ENCODE measurements at regions not wholly inside any gene's neighbourhood (a gene's known extent, or its start where the extent isn't known, plus 50 kb on each side); places are given as distances from the start of the nearest gene placed in this dataset.

- H3K36me3 ChIP-seq: no peaks in the 10 kb centered on the region
- DNase-seq: no peak
These were observed 373.2 kb upstream of the ACTBL2 start for GRCh38 chr5:57855831-57856230.

DNA sequence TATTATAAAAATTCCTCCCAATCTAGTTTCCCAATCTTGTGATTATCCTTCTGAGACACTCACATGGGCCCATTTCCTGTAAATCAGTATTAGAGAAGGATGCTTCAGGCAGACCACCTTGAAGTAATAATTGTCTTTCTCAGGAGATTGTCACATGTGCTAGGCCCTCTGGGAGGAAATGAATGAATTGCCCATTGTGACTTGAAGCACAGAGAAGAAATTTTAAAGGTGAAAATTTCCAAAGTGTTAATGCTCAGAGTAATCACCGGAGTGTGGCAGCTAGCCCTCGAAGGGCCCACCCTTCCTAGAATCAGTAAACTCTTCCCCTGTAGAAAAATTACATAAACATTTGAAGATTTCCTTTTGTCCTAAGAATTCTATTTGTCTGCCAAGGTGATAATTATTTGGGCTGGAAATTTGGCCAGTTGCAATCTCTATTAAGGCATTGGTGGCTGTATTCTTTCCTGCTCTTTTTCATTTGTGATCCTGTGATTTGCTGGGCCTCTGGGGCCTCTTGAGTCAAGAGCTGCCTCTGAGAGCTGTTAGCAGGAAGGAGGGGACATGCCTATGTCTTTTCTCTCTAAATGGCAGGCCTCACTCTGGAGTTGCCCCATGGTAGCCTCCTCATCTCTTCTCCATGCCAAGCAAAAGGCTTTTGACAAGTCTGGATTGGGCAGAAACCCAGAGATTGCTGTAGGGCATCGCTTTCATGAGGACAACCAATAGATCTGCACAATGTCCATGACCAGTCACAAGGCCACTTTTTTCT is 371.5 kb upstream of the ACTBL2 start:
- no peaks in the 10 kb centered on the region for H3K4me1 ChIP-seq
- H3K4me3 ChIP-seq: no peak overlapping the region
- TF ChIP-seq POLR2A (IDR thresholded peaks at IDR 0.05) (no peak), POLR2AphosphoS5 (IDR thresholded peaks at IDR 0.05) (no peak)
- TF ChIP-seq, protein P1, sequence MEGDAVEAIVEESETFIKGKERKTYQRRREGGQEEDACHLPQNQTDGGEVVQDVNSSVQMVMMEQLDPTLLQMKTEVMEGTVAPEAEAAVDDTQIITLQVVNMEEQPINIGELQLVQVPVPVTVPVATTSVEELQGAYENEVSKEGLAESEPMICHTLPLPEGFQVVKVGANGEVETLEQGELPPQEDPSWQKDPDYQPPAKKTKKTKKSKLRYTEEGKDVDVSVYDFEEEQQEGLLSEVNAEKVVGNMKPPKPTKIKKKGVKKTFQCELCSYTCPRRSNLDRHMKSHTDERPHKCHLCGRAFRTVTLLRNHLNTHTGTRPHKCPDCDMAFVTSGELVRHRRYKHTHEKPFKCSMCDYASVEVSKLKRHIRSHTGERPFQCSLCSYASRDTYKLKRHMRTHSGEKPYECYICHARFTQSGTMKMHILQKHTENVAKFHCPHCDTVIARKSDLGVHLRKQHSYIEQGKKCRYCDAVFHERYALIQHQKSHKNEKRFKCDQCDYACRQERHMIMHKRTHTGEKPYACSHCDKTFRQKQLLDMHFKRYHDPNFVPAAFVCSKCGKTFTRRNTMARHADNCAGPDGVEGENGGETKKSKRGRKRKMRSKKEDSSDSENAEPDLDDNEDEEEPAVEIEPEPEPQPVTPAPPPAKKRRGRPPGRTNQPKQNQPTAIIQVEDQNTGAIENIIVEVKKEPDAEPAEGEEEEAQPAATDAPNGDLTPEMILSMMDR (IDR thresholded peaks at IDR 0.05 in 8 of 11, conservative IDR thresholded peaks at IDR 0.05 in 3 of 11): no peak
- DNase-seq: no peak
- H3K27ac ChIP-seq: no peak overlapping the region
- intact Hi-C loops (cut with DNase I; ENCODE audit: low total_unique reads): no loop called here
- WGBS, 5 donors: 77 to 93% (median 87%) methylated on average over 3 of the region's 3 CpGs
- no peaks in the 10 kb centered on the region for H3K27me3 ChIP-seq (replicated peaks in 1 of 7)
- H3K36me3 ChIP-seq: no peaks in the 10 kb centered on the region
- H3K9me3 ChIP-seq: no peaks in the 10 kb centered on the region

More at GRCh38 chr5:57855831-57856230, 373.2 kb upstream of the ACTBL2 start:
- intact Hi-C loops (cut with DNase I; ENCODE audit: low total_unique reads): no loop called here
- Histone ChIP-seq H3K27ac (no peak overlapping the region), H3K9me3 (no peaks in the 10 kb centered on the region), H3K4me1 (no peaks in the 10 kb centered on the region), H3K4me3 (no peak overlapping the region), H3K27me3 (replicated peaks in 1 of 7) (no peaks in the 10 kb centered on the region)
- TF ChIP-seq POLR2A (IDR thresholded peaks at IDR 0.05): no peak
- TF ChIP-seq, protein P1 (IDR thresholded peaks at IDR 0.05 in 8 of 11, conservative IDR thresholded peaks at IDR 0.05 in 3 of 11): no peak
- no peak for TF ChIP-seq POLR2AphosphoS5 (IDR thresholded peaks at IDR 0.05)
- 82 to 93% (median 92%) methylated on average over 2 of the region's 2 CpGs for WGBS, 5 donors

- no peak for TF ChIP-seq POLR2A (IDR thresholded peaks at IDR 0.05)
- TF ChIP-seq POLR2AphosphoS5 (IDR thresholded peaks at IDR 0.05): no peak
- TF ChIP-seq, protein P1 (IDR thresholded peaks at IDR 0.05 in 8 of 11, conservative IDR thresholded peaks at IDR 0.05 in 3 of 11): no peak
- no peak overlapping the region for H3K4me3 ChIP-seq
- WGBS, 5 donors: 81 to 98% (median 85%) methylated on average over 1 of the region's 1 CpG
- H3K27me3 ChIP-seq (replicated peaks in 1 of 7): no peaks in the 10 kb centered on the region
- DNase-seq: no peak
- H3K27ac ChIP-seq: no peak overlapping the region
- H3K4me1 ChIP-seq: no peaks in the 10 kb centered on the region
- intact Hi-C loops (cut with DNase I; ENCODE audit: low total_unique reads): no loop called here
- H3K9me3 ChIP-seq: no peaks in the 10 kb centered on the region
- no peaks in the 10 kb centered on the region for H3K36me3 ChIP-seq
These were observed 367.5 kb upstream of the ACTBL2 start for GRCh38 chr5:57850109-57850508.

GRCh38 chr5:57845025-57845424 is 362.4 kb upstream of the ACTBL2 start:
- H3K27me3 ChIP-seq (replicated peaks in 1 of 7): no peaks in the 10 kb centered on the region
- H3K27ac ChIP-seq: no peak overlapping the region
- H3K36me3 ChIP-seq: no peaks in the 10 kb centered on the region
- intact Hi-C loops (cut with DNase I; ENCODE audit: low total_unique reads): no loop called here
- WGBS, 5 donors: 82 to 96% (median 90%) methylated on average over 2 of the region's 2 CpGs
- no peaks in the 10 kb centered on the region for H3K9me3 ChIP-seq
- TF ChIP-seq POLR2A (IDR thresholded peaks at IDR 0.05) (no peak), POLR2AphosphoS5 (IDR thresholded peaks at IDR 0.05) (no peak)
- TF ChIP-seq, protein P1 (IDR thresholded peaks at IDR 0.05 in 8 of 11, conservative IDR thresholded peaks at IDR 0.05 in 3 of 11): no peak
- no peak overlapping the region for H3K4me3 ChIP-seq
- peaks cover 0 to 11% (median 6%) of the 10 kb centered on the region in 6 donors for H3K4me1 ChIP-seq
- DNase-seq: no peak

Data from spleen (tissue), 11 donors.